H9 (cell line): ENCODE measurements at regions not wholly inside any gene's neighbourhood (a gene's known extent, or its start where the extent isn't known, plus 50 kb on each side); places are given as distances from the start of the nearest gene placed in this dataset.

Source experiments
- DNase-seq: peaks from one replicate; pipeline ENCODE4 v3.0.0-alpha.2; 2017
- H2AFZ ChIP-seq: one replicate; pipeline ENCODE4 v1.6.1; 2013; ENCODE audit warnings: mild to moderate bottlenecking, low read length, control low read depth, moderate library complexity
- H2AK5ac ChIP-seq: 2 replicates; pipeline ENCODE4 v1.6.1; 2013; ENCODE audit warnings: low read length, control low read depth, mixed read lengths; ENCODE audit not compliant: insufficient read length
- H2BK120ac ChIP-seq: one replicate; pipeline ENCODE4 v1.6.1; 2013; ENCODE audit warnings: low read depth, mild to moderate bottlenecking, low read length, control low read depth, inconsistent platforms; ENCODE audit not compliant: poor library complexity, severe bottlenecking
- H2BK12ac ChIP-seq: 2 replicates; pipeline ENCODE4 v1.6.1; 2013; ENCODE audit warnings: low read length, control low read depth, mixed read lengths, low read depth; ENCODE audit not compliant: insufficient read length
- H2BK15ac ChIP-seq: 2 replicates; pipeline ENCODE4 v1.6.1; 2013; ENCODE audit warnings: low read depth, low read length, control low read depth
- H2BK20ac ChIP-seq: one replicate; pipeline ENCODE4 v1.6.1; 2013; ENCODE audit warnings: low read depth, mild to moderate bottlenecking, low read length, control low read depth, inconsistent platforms; ENCODE audit not compliant: poor library complexity, severe bottlenecking
- H2BK5ac ChIP-seq: 2 replicates; pipeline ENCODE4 v1.6.1; 2013; ENCODE audit warnings: low read length, control low read depth, mixed read lengths; ENCODE audit not compliant: insufficient read length
- H3K14ac ChIP-seq: 2 replicates; pipeline ENCODE4 v1.6.1; 2013; ENCODE audit warnings: low read length, control low read depth; ENCODE audit not compliant: insufficient read depth
- H3K18ac ChIP-seq: 2 replicates; pipeline ENCODE4 v1.6.1; 2013; ENCODE audit warnings: low read depth, mild to moderate bottlenecking, mixed read lengths, low read length, control low read depth; ENCODE audit not compliant: insufficient read length
- H3K23ac ChIP-seq: 2 replicates; pipeline ENCODE4 v1.6.1; 2013; ENCODE audit warnings: low read length, control low read depth, mixed read lengths, low read depth; ENCODE audit not compliant: insufficient read length
- H3K23me2 ChIP-seq: 2 replicates; pipeline ENCODE4 v1.6.1; 2013; ENCODE audit warnings: low read depth, mild to moderate bottlenecking, mixed read lengths, low read length, control low read depth; ENCODE audit not compliant: insufficient read length, poor library complexity, severe bottlenecking
- H3K27ac ChIP-seq: 2 replicates; pipeline ENCODE4 v1.5.1; 2013; ENCODE audit warnings: low read length, control low read depth, mixed read lengths, low read depth; ENCODE audit not compliant: insufficient read length
- H3K27me3 ChIP-seq: 2 replicates; pipeline ENCODE4 v1.6.1; 2013; ENCODE audit warnings: low read length, control low read depth, inconsistent platforms; ENCODE audit not compliant: insufficient read depth
- H3K4ac ChIP-seq: 2 replicates; pipeline ENCODE4 v1.6.1; 2013; ENCODE audit warnings: low read depth, mild to moderate bottlenecking, control low read depth, inconsistent platforms, low read length, moderate library complexity
- H3K4me1 ChIP-seq: 2 replicates; pipeline ENCODE4 v1.6.1; 2013; ENCODE audit warnings: low read length, control low read depth, inconsistent platforms; ENCODE audit not compliant: insufficient read depth
- H3K4me2 ChIP-seq: 2 replicates; pipeline ENCODE4 v1.6.1; 2013; ENCODE audit warnings: low read length, control low read depth, mixed read lengths; ENCODE audit not compliant: insufficient read length, insufficient read depth
- H3K56ac ChIP-seq: 2 replicates; pipeline ENCODE4 v1.6.1; 2013; ENCODE audit warnings: low read depth, mild to moderate bottlenecking, mixed read lengths, low read length, control low read depth; ENCODE audit not compliant: insufficient read length
- H3K79me1 ChIP-seq: 2 replicates; pipeline ENCODE4 v1.6.1; 2013; ENCODE audit warnings: low read depth, mild to moderate bottlenecking, moderate library complexity, low read length, control low read depth, inconsistent platforms; ENCODE audit not compliant: insufficient read depth, poor library complexity, severe bottlenecking
- H3K79me2 ChIP-seq: 2 replicates; pipeline ENCODE4 v1.6.1; 2013; ENCODE audit warnings: low read length, control low read depth, inconsistent platforms; ENCODE audit not compliant: insufficient read depth
- H3K9ac ChIP-seq: 2 replicates; pipeline ENCODE4 v1.6.1; 2013; ENCODE audit warnings: low read length, control low read depth, mixed read lengths; ENCODE audit not compliant: insufficient read length; ENCODE audit errors: extremely low read depth
- H3K9me3 ChIP-seq: one replicate; pipeline ENCODE4 v1.6.1; 2013; ENCODE audit warnings: low read depth, low read length, inconsistent platforms; ENCODE audit not compliant: control insufficient read depth
- H3T11ph ChIP-seq: one replicate; pipeline ENCODE4 v1.6.1; 2013; ENCODE audit warnings: mild to moderate bottlenecking, low read length, control low read depth, inconsistent platforms
- H4K20me1 ChIP-seq: one replicate; pipeline ENCODE4 v1.6.1; 2013; ENCODE audit not compliant: control insufficient read depth, insufficient read length, insufficient read depth
- H4K5ac ChIP-seq: 2 replicates; pipeline ENCODE4 v1.6.1; 2013; ENCODE audit warnings: low read depth, mild to moderate bottlenecking, mixed read lengths, low read length, control low read depth; ENCODE audit not compliant: insufficient read length
- H4K8ac ChIP-seq: replicated peaks from 2 replicates; pipeline ENCODE4 v1.6.1; 2013; ENCODE audit warnings: low read length, control low read depth, mixed read lengths, low read depth; ENCODE audit not compliant: insufficient read length
- H4K91ac ChIP-seq: 2 replicates; pipeline ENCODE4 v1.6.1; 2013; ENCODE audit warnings: low read depth, mild to moderate bottlenecking, moderate library complexity, mixed read lengths, low read length, control low read depth; ENCODE audit not compliant: insufficient read length
- H3K27ac Mint-ChIP-seq, 3 experiments: 2 replicates in 2 of 3; 3 replicates in 1 of 3; pipeline ENCODE4 v1.8.0; 2020 to 2021; ENCODE audit warnings: mixed read lengths in 3 of 3, mild to moderate bottlenecking in 1 of 3, moderate library complexity in 1 of 3
- H3K27me3 Mint-ChIP-seq: 2 replicates; pipeline ENCODE4 v1.8.0; 2021; ENCODE audit warnings: low read depth, mild to moderate bottlenecking, moderate library complexity, mixed read lengths
- H3K36me3 Mint-ChIP-seq, 3 experiments: 2 replicates in 2 of 3; 3 replicates in 1 of 3; pipeline ENCODE4 v1.8.0; 2020 to 2021; ENCODE audit warnings: low read depth in 3 of 3, mixed read lengths in 3 of 3; ENCODE audit not compliant: insufficient read depth in 1 of 3
- H3K4me1 Mint-ChIP-seq, 2 experiments: 2 replicates each; pipeline ENCODE4 v1.8.0; 2020; ENCODE audit warnings: mixed read lengths in 2 of 2
- H3K4me3 Mint-ChIP-seq, 2 experiments: 2 replicates in 1 of 2; 3 replicates in 1 of 2; pipeline ENCODE4 v1.8.0; 2020 to 2021; ENCODE audit warnings: mild to moderate bottlenecking in 2 of 2, mixed read lengths in 2 of 2, moderate library complexity in 1 of 2
- H3K9me3 Mint-ChIP-seq, 2 experiments: 2 replicates in 1 of 2; 3 replicates in 1 of 2; pipeline ENCODE4 v1.8.0; 2020; ENCODE audit warnings: mild to moderate bottlenecking in 2 of 2, mixed read lengths in 2 of 2, moderate library complexity in 1 of 2
- WGBS: extraction: QIAGEN DNeasy Blood & Tissue Kit; methylation state at CpG from one replicate; pipeline ENCODE4 v1.1.7; 2013; ENCODE audit warnings: missing lambda C conversion rate, low lambda C conversion rate, mixed read lengths; ENCODE audit not compliant: insufficient read length; ENCODE audit errors: extremely low coverage; 5-methylcytosine and 5-hydroxymethylcytosine counted together
- TF ChIP-seq, protein P1 (sequence below): fragments of 200-600 bp; sonication (generic); conservative IDR thresholded peaks from 3 replicates; pipeline ENCODE4 v1.8.0; 2021; ENCODE audit warnings: antibody characterized with exemption, mild to moderate bottlenecking

DNA sequence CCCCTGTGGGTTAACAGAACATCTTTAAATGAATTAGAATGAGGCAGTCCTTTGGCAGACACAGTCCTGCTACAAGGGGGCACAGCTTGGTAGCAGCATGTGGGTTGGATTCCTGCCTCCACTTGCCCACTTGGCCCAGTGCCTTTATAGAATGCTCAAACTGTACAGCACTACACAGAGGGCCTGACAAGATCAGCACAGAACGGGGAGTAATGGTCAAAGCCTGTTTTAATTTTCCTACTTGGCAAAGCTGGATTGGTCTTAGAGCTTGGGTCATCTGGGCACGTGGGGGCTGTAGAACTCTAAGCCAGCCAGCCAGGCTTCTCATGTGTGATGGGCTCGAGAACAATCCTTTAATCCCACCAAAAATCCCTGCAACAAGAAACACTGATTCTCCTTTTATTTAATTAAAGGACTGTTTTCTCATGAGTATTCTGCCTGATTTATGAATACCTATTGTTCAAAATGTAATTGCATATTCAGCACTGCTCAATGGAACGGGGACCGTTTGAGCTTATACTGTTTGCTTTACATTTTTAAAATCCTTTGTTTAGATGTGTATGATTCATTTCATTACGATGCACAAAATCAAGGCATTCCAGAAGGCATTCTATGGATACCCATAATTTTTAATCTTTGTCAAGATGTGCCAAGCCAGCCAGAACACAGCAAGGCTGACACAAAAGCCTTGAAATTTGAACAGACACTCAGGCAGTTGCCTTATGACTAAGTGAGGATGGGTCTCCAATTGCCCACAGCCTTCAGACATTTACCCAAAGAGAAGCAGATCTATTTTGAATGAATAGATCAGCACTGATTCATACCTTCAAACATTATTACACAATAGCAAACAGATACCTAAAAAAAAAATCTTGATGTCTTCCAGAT, 249.3 kb upstream of the TGFBR2 start:
- no peaks in the 10 kb centered on the region for H3K27me3 Mint-ChIP-seq
- no peak overlapping the region for H4K5ac ChIP-seq
- H3T11ph ChIP-seq, result no peak overlapping the region
- TF ChIP-seq, protein P1, sequence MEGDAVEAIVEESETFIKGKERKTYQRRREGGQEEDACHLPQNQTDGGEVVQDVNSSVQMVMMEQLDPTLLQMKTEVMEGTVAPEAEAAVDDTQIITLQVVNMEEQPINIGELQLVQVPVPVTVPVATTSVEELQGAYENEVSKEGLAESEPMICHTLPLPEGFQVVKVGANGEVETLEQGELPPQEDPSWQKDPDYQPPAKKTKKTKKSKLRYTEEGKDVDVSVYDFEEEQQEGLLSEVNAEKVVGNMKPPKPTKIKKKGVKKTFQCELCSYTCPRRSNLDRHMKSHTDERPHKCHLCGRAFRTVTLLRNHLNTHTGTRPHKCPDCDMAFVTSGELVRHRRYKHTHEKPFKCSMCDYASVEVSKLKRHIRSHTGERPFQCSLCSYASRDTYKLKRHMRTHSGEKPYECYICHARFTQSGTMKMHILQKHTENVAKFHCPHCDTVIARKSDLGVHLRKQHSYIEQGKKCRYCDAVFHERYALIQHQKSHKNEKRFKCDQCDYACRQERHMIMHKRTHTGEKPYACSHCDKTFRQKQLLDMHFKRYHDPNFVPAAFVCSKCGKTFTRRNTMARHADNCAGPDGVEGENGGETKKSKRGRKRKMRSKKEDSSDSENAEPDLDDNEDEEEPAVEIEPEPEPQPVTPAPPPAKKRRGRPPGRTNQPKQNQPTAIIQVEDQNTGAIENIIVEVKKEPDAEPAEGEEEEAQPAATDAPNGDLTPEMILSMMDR, result no peak
- H3K23ac ChIP-seq, result no peak overlapping the region
- WGBS, result no CpG with 5 or more reads among the region's 6 CpGs
- H3K79me2 ChIP-seq, result no peaks in the 10 kb centered on the region
- no peaks in the 10 kb centered on the region for H3K23me2 ChIP-seq
- H2BK20ac ChIP-seq, result no peak overlapping the region
- H3K27ac ChIP-seq, result no peak overlapping the region
- H3K4me1 ChIP-seq, result no peaks in the 10 kb centered on the region
- no peaks in the 10 kb centered on the region for H4K20me1 ChIP-seq
- H3K27ac Mint-ChIP-seq, result no peak overlapping the region
- H3K9me3 Mint-ChIP-seq, result no peaks in the 10 kb centered on the region
- H3K36me3 Mint-ChIP-seq, result no peaks in the 10 kb centered on the region
- no peak overlapping the region for H2AK5ac ChIP-seq
- no peak overlapping the region for H4K8ac ChIP-seq
- no peaks in the 10 kb centered on the region for H3K9me3 ChIP-seq
- no peak overlapping the region for H2BK15ac ChIP-seq
- DNase-seq, result no peak
- no peak overlapping the region for H3K9ac ChIP-seq
- no peak overlapping the region for H2BK12ac ChIP-seq
- no peaks in the 10 kb centered on the region for H3K27me3 ChIP-seq
- H3K14ac ChIP-seq, result no peak overlapping the region
- H2BK5ac ChIP-seq, result no peak overlapping the region
- H3K79me1 ChIP-seq, result no peaks in the 10 kb centered on the region
- no peak overlapping the region for H3K4me2 ChIP-seq
- H3K4ac ChIP-seq, result no peak overlapping the region
- H3K18ac ChIP-seq, result no peak overlapping the region
- no peak overlapping the region for H2AFZ ChIP-seq
- H3K4me1 Mint-ChIP-seq, result peaks cover 0 to 11% of the 10 kb centered on the region in 2 experiments; a peak in 2 of 4 replicates
- H4K91ac ChIP-seq, result no peak overlapping the region
- no peak overlapping the region for H3K56ac ChIP-seq
- H3K4me3 Mint-ChIP-seq, result no peak overlapping the region
- H2BK120ac ChIP-seq, result no peak overlapping the region
